Panc1 (cell line): ENCODE measurements at regions not wholly inside any gene's neighbourhood (a gene's known extent, or its start where the extent isn't known, plus 50 kb on each side); places are given as distances from the start of the nearest gene placed in this dataset.

Experiments used
- ATAC-seq: fragments of 200-7000 bp; cut with Tn5 transposase; 2 replicates; pipeline ENCODE4 v1.9.1; 2020; ENCODE audit warnings: mild to moderate bottlenecking, moderate library complexity
- BruUV-seq: library from RNA; stranded (reverse); fragments of 400-500 nt; replicated peaks from 2 replicates; lab custom pipeline; 2021; lab: Mats Ljungman, UMichigan
- CTCF ChIA-PET: fragments of 300-600 bp; sonication (Branson Sonifier 250); formaldehyde crosslinking; loops from one replicate; lab custom pipeline; 2022; ENCODE audit warnings: antibody characterized with exemption; lab: Charles Lee
- POLR2A ChIA-PET: fragments of 300-600 bp; sonication (Branson Sonifier 250); formaldehyde crosslinking; loops from one replicate; lab custom pipeline; 2022; ENCODE audit warnings: antibody characterized with exemption; lab: Charles Lee
- DNase-seq: peaks from one replicate; pipeline ENCODE4 v3.0.0-alpha.2; 2010; ENCODE audit warnings: low read depth, low spot score
- H3K27ac ChIP-seq: 2 replicates; pipeline ENCODE4 v1.5.1; 2011; ENCODE audit warnings: mild to moderate bottlenecking, low read length, inconsistent platforms
- H3K27me3 ChIP-seq: fragments of 200-500 bp; sonication (Bioruptor generic); 2 replicates; pipeline ENCODE4 v1.6.0; 2014; ENCODE audit warnings: low read length, inconsistent platforms; ENCODE audit not compliant: control insufficient read depth, insufficient read depth
- H3K36me3 ChIP-seq: fragments of 200-500 bp; sonication (Bioruptor generic); 2 replicates; pipeline ENCODE4 v1.5.1; 2014; ENCODE audit warnings: inconsistent platforms, mild to moderate bottlenecking, low read length, moderate library complexity; ENCODE audit not compliant: control insufficient read depth, insufficient read depth
- H3K4me1 ChIP-seq: 2 replicates; pipeline ENCODE4 v1.5.1; 2011; ENCODE audit warnings: inconsistent platforms, mild to moderate bottlenecking, low read length, moderate library complexity; ENCODE audit not compliant: control insufficient read depth, insufficient read depth
- H3K4me3 ChIP-seq, 2 experiments: 2 replicates each; pipeline ENCODE4 v1.5.1; 2011 to 2012; ENCODE audit warnings: low read depth in 2 of 2, low read length in 2 of 2, mild to moderate bottlenecking in 2 of 2, inconsistent platforms in 1 of 2, moderate library complexity in 1 of 2
- H3K9me3 ChIP-seq: fragments of 200-500 bp; sonication (Bioruptor generic); 2 replicates; pipeline ENCODE4 v1.5.1; 2014; ENCODE audit warnings: low read depth, mild to moderate bottlenecking, inconsistent platforms, low read length, moderate library complexity; ENCODE audit not compliant: control insufficient read depth, insufficient read depth
- POLR2AphosphoS5 ChIP-seq: IDR thresholded peaks from 2 replicates; pipeline ENCODE4 v1.6.1; 2012; ENCODE audit warnings: mild to moderate bottlenecking, low read depth, low read length, moderate library complexity
- SIN3A ChIP-seq: IDR thresholded peaks from 2 replicates; pipeline ENCODE4 v1.6.1; 2012; ENCODE audit warnings: low read depth, mild to moderate bottlenecking, low read length, moderate library complexity, borderline replicate concordance; ENCODE audit not compliant: insufficient read depth
- TCF7L2 ChIP-seq: IDR thresholded peaks from 2 replicates; pipeline ENCODE4 v1.6.1; 2011; ENCODE audit warnings: mild to moderate bottlenecking, low read depth, low read length, inconsistent platforms
- in situ Hi-C: cut with HindIII; loops from 2 replicates; pipeline ENCODE4 v1.10.0; 2016; ENCODE audit warnings: low sequenced_read_pairs, low pct_unique_long_range_greater_than_20kb
- intact Hi-C: fragments of 100-400 bp; cut with micrococcal nuclease; formaldehyde crosslinking; loops from one replicate; pipeline ENCODE4 v1.10.0; 2022; ENCODE audit not compliant: unreplicated experiment
- TF ChIP-seq, protein P1 (sequence below): fragments of 450-650 bp; IDR thresholded peaks from 2 replicates; pipeline ENCODE4 v1.5.1; 2017; ENCODE audit warnings: mild to moderate bottlenecking
- TF ChIP-seq, protein P2 (sequence below), 2 experiments: IDR thresholded peaks; 2 replicates each; pipeline ENCODE4 v1.6.1; 2011 to 2012; ENCODE audit warnings: low read depth in 2 of 2, control low read depth in 1 of 2, low read length in 1 of 2, mild to moderate bottlenecking in 1 of 2, moderate library complexity in 1 of 2; ENCODE audit not compliant: insufficient read depth in 1 of 2

DNA sequence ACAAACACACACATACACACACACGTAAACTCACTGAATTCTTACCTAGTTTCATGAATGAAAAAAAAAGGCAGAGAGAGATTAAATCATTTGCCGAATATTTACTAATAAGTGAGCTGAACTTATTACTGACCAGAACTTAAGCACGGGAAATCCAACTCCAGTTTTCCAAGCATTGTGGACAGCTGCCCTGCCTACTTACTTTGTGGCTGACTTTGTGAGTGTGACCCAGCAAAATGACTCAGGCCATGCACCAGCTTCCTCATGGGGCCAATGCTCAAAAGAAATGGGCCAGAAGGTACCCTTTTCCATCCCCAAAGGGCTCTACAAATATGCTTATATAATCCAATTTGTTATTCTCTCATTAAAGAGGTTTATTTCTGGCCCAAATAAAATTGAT, 87.4 kb upstream of the RHOBTB1 start:
- Histone ChIP-seq H3K9me3 (no peaks in the 10 kb centered on the region), H3K27ac (no peak overlapping the region), H3K4me1 (no peaks in the 10 kb centered on the region), H3K27me3 (peaks cover 8% of the 10 kb centered on the region; the same call in 1 of the 2 replicates), H3K4me3 (no peak overlapping the region), H3K36me3 (no peaks in the 10 kb centered on the region)
- TF ChIP-seq, protein P1, sequence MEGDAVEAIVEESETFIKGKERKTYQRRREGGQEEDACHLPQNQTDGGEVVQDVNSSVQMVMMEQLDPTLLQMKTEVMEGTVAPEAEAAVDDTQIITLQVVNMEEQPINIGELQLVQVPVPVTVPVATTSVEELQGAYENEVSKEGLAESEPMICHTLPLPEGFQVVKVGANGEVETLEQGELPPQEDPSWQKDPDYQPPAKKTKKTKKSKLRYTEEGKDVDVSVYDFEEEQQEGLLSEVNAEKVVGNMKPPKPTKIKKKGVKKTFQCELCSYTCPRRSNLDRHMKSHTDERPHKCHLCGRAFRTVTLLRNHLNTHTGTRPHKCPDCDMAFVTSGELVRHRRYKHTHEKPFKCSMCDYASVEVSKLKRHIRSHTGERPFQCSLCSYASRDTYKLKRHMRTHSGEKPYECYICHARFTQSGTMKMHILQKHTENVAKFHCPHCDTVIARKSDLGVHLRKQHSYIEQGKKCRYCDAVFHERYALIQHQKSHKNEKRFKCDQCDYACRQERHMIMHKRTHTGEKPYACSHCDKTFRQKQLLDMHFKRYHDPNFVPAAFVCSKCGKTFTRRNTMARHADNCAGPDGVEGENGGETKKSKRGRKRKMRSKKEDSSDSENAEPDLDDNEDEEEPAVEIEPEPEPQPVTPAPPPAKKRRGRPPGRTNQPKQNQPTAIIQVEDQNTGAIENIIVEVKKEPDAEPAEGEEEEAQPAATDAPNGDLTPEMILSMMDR: no peak
- no peak for TF ChIP-seq SIN3A
- TF ChIP-seq POLR2AphosphoS5: no peak
- TF ChIP-seq, protein P2, sequence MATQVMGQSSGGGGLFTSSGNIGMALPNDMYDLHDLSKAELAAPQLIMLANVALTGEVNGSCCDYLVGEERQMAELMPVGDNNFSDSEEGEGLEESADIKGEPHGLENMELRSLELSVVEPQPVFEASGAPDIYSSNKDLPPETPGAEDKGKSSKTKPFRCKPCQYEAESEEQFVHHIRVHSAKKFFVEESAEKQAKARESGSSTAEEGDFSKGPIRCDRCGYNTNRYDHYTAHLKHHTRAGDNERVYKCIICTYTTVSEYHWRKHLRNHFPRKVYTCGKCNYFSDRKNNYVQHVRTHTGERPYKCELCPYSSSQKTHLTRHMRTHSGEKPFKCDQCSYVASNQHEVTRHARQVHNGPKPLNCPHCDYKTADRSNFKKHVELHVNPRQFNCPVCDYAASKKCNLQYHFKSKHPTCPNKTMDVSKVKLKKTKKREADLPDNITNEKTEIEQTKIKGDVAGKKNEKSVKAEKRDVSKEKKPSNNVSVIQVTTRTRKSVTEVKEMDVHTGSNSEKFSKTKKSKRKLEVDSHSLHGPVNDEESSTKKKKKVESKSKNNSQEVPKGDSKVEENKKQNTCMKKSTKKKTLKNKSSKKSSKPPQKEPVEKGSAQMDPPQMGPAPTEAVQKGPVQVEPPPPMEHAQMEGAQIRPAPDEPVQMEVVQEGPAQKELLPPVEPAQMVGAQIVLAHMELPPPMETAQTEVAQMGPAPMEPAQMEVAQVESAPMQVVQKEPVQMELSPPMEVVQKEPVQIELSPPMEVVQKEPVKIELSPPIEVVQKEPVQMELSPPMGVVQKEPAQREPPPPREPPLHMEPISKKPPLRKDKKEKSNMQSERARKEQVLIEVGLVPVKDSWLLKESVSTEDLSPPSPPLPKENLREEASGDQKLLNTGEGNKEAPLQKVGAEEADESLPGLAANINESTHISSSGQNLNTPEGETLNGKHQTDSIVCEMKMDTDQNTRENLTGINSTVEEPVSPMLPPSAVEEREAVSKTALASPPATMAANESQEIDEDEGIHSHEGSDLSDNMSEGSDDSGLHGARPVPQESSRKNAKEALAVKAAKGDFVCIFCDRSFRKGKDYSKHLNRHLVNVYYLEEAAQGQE (IDR thresholded peaks at IDR 0.05; ENCODE audit: insufficient read depth in 1 of 2, low read depth in 2 of 2, low read length in 1 of 2): no peak
- no peak for TF ChIP-seq TCF7L2
- in situ Hi-C loops (no loop called here), intact Hi-C loops (no loop called here)
- CTCF ChIA-PET: no interaction called here
- DNase-seq (no peak), ATAC-seq (no peak)
- POLR2A ChIA-PET: no interaction called here
- no TSS peak for BruUV-seq

DNA sequence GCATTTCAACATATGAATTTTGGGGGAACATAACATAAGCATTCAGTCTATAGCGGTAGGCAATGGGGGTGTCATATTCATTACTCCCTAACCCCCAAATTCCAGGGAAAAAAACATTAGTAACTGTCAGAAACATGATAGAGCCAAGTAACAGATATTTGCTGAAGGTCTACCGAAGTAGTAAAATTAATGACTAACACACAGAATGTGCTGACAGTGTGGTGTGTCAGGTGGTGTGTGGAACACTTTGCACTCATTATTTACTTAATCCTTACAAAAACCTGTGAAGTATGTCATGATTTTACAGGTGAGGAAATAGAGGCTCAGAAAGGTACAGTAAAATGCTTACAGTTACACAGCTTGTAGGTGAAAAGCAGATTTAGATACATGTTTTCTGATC, 85.4 kb upstream of the RHOBTB1 start:
- H3K36me3 ChIP-seq: no peaks in the 10 kb centered on the region
- no peak overlapping the region for H3K27ac ChIP-seq
- intact Hi-C loops (no loop called here), in situ Hi-C loops (no loop called here)
- ATAC-seq (no peak), DNase-seq (no peak)
- no peak overlapping the region for H3K4me3 ChIP-seq
- TF ChIP-seq TCF7L2 (no peak), SIN3A (no peak), POLR2AphosphoS5 (no peak)
- TF ChIP-seq, protein P1: no peak
- TF ChIP-seq, protein P2 (IDR thresholded peaks at IDR 0.05; ENCODE audit: insufficient read depth in 1 of 2, low read depth in 2 of 2, low read length in 1 of 2): no peak
- H3K4me1 ChIP-seq: no peaks in the 10 kb centered on the region
- CTCF ChIA-PET: no interaction called here
- no TSS peak for BruUV-seq
- peaks cover 15% of the 10 kb centered on the region for H3K27me3 ChIP-seq
- no peaks in the 10 kb centered on the region for H3K9me3 ChIP-seq
- POLR2A ChIA-PET: no interaction called here
